GM18526 (cell line): ENCODE measurements at regions not wholly inside any gene's neighbourhood (a gene's known extent, or its start where the extent isn't known, plus 50 kb on each side); places are given as distances from the start of the nearest gene placed in this dataset.

Source experiments
- POLR2A ChIP-seq: IDR thresholded peaks from 3 replicates; pipeline ENCODE4 v1.6.1; 2011; ENCODE audit not compliant: insufficient read length; ENCODE audit errors: extremely low read depth

DNA sequence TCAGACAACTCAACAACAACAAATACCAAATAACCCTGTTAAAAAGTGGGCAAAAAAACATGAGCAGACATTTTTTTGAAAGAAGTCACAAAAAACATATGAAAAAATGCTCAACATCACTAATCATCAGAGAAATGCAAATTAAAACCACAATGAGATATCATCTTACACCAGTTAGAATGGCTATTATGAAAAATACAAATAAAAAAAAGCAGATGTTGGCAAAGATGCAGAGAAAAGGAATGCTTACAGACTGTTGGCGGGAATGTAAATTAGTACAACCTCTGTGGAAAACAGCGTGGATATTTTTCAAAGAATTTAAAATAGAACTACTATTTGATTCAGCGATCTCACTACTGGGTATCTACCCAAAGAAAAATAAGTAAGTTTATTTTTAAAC lies 114.0 kb downstream of the SLC38A4 start:
- TF ChIP-seq POLR2A = no peak

DNA sequence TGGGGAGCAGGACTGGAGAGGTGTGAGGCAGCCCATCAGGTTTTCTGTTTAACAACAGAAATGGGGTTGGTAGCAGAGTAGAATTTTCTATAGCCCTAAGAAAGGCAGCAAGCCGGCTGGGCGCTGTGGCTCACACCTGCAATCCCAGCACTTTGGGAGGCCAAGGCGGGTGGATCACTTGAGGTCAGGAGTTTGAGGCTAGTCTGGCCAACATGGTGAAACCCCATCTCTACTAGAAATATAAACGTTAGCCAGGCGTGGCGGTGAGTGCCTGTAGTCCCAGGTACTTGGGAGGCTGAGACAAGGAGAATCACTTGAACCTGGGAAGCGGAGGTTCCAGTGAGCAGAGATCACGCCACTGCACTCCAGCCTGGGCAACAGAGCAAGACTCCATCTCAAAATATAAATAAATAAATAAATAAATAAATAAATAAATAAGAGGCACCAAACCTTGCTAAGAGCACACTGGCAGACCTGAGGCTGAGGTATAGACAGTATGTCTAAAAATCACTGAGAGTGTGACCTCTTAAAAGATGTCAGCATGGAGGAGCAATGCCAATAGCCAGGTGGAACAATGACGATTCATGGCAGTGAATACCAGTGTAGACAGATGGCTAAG lies 115.6 kb downstream of the SLC38A4 start:
- no peak for TF ChIP-seq POLR2A

DNA sequence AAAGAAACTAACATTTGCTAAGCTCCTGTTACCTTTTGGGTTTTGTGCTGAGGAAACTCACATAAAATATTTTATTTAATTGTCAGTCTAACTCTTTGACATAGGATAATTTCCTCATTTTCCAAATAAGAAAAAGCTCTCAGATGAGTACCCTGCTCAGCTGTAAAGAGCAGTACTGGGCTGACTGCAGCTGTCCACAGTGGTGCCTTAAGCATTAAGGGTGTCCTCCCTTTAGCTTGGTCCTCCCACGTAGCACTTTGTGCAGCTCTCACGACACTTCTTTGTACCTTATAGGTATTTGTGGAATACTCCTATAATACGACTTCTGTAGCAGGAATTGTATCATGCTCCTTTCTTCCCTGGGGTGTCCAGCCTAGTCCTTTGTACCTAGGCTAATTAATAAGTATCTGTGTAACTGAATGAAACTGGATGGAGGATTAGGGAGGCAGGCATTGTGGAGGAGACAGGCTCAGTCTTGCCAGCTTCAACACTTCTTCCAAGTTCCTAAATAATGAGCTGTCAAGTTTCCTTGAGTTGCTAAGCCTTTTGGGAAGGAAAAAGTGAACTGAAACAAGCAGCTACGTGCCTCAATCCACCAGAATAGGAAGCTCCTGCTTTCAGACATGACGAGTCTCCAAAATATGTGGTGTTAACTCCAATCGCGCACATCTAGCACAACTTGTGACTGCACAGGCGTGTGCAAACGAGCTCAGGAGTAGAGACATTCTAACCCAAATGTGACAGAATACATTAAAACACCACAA lies 123.0 kb downstream of the SLC38A4 start:
- no peak for TF ChIP-seq POLR2A

DNA sequence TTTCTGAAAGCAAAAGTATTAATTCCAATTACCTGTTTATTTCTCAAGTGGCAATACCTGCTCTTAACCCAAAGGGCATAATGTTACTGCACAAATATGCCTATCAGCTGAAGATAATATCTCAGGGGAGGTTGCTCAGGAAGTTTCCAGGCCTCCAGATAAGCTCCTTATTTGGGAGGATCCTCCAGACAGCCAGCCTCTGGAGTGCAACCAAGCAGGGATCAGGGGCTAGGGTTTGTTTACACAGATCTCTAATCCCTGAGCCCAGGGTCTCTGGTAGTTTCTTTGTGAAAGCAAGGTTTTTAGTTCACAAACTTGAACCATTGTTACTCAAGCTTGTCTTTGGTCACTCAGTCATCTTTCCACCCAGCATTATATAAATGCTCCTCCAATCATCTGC lies 124.4 kb downstream of the SLC38A4 start:
- TF ChIP-seq POLR2A = no peak

DNA sequence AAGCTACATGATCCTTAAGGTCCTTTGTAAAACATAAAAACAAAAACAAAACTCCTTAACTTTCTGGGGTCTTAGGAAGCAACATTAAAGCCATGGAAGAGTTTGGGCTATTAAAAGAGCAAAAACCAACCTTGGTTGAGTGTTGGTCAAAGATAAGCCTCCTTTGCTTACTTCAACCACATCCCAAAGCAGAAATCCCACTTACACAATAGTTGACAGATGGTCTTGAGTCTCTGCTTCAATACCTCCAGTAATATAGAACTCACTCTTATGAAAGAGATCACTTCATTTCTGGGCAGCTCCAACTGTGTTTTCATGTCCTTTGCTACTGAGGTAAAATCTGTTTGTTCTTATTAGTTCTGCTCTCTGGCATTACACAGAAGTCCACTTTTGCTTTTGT lies 125.8 kb downstream of the SLC38A4 start:
- no peak for TF ChIP-seq POLR2A

DNA sequence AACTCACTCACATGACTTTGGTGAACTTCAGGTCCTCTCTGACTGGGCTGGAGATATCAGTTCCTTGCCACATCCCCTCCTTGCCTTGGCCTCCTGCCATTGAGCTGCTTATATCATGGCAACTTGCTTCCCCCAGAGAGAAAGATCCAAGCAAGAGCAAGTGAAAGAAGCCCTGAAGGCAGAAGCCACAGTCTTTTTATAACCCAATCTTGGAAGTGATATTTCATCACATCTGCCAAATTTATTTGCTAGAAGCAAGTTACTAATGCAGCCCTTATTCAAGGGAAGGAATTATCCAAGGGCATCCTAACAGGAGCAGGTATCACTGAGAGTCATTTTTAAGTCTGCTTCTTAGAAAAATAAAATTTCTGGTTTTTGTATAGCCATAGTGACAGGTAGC lies 127.8 kb downstream of the SLC38A4 start:
- TF ChIP-seq POLR2A = no peak

DNA sequence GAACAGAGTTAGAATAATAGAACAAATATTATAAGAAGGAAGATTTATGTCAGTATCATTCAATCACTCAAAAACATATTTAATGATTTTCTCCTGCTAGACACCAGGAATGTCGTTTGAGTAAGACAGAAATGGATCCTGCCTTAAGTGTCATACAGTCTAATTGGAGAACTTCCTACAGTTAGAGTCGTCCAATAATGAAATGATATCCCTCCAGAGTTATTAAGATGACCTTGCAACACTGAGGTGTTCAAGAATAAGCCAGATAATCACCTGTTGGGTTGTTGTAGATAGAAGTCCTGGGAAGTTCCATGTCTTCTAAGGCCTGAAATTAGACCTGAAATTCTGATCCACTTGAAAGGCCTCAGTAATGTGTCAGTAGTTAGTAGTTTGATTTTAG lies 132.3 kb downstream of the SLC38A4 start:
- no peak for TF ChIP-seq POLR2A

DNA sequence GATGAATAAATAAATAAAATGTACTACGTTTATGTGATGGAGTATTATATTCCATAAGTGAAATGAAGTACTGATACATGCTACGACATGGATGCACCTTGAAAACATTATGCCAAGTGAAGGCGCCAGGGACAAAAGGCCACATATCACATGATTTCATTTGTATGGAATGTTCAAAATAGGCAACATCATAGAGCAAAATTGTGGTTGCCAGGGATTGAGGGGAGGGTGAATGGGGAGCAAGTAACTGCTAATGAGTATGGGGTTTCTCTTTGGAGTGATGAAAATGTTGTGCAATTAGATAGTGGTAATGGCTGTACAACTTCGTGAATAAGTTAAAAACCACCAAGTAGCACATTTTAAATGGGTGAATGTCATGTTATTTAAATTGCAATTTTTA lies 132.8 kb downstream of the SLC38A4 start:
- no peak for TF ChIP-seq POLR2A

DNA sequence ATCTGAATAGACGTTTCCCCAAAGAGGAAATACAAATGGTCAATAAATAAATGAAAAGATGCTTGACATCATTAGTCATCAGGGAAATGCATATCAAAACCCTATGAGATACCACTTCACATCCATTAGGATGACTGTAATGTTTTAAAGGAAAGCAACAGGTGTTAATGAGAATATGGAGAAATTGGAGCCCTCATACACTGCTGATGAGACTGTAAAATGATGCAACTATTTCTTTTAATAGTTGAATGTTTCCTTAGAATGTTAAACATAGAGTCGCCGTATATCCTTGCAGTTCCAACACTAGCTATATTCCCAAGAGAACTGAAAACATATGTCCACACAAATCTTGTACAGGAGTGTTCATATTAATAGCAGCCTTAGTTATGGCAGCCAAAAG lies 133.2 kb downstream of the SLC38A4 start:
- no peak for TF ChIP-seq POLR2A

DNA sequence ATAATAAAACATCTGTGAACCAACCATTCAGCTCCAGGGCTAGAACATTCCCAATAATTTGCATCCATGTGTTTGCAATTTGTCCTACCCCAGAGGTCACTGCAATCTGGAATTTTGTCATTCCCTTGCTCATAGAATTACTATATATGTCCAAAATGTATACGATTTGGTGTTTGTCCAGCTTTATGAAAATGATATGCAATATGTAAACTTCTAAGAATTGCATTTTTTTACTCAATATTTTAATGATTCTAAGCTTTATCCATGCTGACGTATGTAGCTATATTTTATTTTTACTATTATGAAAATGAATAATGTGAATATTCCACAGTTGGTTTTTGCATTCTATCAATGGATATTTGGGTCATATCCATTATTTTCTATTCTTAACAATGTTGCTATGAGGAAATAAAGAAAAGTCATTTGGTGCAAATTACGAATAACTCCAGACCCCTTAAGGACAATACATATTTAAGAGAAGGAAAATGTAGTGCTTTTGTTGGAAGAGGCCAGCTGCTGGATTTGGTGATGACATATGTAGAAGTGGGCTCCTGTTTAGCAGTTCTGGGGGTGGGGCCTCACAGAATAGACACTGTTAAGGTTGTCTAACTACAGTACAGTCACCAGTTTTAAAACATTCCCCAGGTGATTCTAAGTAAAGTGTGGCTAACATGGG lies 139.4 kb downstream of the SLC38A4 start:
- no peak for TF ChIP-seq POLR2A

DNA sequence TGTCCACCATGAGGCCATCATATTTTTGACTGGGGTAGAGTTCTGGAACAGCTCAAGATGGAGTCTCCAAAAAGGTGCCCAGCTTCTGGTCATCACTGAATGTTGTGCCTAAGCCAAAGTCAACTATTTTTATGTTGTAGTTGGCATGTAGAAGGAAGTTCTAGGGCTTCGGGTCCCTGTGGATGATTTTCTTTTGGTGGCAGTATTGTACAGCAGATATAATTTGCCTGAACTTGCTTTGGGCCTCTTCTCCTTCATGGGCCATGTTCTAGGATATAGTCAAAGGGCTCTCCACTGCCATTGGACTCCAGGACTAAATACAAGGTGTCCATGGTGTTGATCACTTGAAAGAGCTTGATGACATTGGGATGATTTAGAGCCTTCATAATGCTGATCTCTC lies 143.6 kb downstream of the SLC38A4 start:
- no peak for TF ChIP-seq POLR2A

DNA sequence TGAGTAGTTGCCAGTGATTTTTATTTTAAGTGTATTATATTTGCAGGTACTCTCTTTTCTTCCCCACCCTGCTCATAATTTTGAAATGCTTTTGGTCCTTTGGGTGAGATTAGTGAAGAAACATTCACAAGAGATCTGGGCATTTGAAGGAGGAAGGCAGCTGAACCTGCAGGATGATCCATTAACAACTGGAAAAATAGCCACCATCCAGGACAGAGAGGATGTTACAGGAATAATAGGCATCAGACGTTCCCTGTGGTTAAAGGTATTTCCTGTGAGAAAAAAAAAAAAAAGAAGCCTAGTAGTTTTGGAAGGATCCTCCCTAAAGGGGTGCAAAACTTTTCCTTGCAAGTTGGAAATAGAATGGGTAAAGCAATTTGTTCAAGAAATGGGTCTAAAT lies 145.3 kb downstream of the SLC38A4 start:
- TF ChIP-seq POLR2A = no peak

DNA sequence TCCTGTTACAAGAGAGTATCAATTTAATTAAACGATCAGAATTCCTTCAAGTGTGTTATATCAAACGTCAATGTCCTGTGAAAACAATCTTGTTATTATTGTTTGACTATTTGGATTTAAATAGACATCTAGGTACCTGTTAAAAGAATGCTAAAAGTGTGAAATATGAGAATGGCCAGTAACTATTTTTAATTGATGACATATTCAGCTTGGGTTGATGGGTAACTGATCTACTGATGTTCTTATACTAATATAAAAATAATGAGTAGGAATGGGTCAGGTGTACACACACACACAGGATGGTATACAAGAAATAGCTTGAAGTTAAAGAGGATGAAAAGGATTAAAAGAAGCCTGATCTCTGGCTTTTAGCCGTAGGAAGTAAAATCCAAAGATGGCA lies 146.0 kb downstream of the SLC38A4 start:
- no peak for TF ChIP-seq POLR2A

DNA sequence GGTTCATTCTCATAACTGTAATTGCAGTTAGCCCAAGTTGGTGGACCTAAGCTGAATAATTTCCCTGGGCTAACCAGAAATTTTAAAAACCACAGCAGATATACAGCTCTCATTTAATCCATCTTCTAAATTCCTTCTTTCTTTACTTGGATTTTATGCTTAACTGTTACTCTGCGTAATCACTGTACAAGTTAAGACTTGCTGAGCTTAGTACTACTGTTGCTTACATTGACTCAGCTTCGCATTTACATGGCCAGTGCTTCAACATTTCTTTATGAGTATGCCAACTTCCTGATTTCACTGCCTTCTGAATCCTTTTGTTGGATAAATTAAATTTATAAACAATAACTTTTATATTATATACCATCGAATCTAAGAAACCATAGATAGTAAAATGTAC lies 147.4 kb downstream of the SLC38A4 start:
- no peak for TF ChIP-seq POLR2A

DNA sequence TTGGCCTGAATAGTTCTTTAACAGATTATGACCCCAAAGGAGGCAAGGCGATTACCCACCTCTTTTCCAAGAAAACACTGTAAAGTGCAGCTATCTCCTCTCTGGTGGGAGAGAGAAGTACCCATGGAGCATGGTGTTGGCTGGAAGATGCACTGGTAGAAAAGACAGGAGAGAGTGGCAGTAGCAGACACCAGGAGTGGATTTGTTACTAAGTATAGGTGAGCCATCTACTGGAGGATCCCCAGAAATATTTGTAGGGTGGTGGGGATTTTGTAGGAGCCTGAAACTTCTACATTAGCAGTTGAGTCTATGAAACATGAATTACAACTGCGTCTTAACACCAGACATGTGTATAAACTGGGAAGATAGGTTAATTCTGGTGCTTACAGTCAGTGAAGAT lies 148.0 kb downstream of the SLC38A4 start:
- TF ChIP-seq POLR2A = no peak

DNA sequence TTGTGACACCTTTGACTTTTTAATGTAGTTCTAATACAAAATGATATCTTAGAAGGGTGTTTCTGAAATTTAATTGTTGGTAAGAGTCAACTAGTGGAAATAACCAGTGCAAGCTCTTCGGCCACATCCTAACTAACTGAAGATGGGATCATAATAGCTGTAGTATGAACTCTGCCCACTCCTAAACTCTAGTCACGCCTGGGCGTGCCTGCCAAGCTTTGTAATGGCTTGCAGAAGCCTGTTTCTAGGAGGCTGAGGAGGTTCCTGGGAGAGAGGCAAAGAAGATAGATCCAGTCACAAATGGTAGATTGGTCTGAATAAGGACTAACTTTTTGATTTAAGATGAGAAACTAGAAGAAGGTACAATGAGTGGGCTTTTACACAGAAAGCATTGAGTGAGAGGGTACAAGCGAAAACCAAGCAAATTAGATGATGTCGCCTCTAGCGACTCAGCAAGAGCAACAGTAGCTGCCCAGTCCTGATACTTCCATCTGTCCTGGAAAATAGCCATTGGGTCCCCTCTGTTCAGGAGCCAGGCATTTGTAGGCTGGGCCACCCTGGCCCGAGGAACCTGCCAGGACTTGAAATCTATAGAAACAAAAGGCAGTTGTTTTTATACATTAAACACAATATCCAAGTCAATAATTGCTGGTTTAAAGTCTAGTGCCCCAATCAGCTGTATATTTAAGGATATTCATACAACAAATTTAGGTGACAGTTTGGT lies 148.8 kb downstream of the SLC38A4 start:
- TF ChIP-seq POLR2A = no peak
